ENCODE measurements at regions not wholly inside any gene's neighbourhood (a gene's known extent, or its start where the extent isn't known, plus 50 kb on each side); places are given as distances from the start of the nearest gene placed in this dataset.

DNA sequence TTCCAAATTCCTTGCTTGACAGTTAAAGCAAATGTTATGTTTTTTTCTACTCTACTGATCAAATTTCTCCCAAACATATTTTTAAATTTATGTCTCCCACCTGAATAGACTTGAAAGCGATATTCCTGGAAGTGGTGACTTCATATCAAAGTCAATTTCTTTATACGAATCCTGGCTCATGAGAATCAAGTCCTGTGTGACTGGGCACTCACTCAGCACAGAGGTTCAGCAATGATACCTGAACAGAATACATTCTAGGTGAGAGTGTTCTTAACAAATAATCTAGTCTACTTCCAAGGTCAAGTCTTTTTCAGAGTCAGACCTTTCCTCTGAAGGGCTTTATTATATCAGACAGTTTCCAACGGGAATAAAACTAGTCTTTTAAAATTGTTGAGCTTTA lies 1070.6 kb downstream of the TRHDE start:
- no peak for DNase-seq (ENCODE audit: low spot score)

DNA sequence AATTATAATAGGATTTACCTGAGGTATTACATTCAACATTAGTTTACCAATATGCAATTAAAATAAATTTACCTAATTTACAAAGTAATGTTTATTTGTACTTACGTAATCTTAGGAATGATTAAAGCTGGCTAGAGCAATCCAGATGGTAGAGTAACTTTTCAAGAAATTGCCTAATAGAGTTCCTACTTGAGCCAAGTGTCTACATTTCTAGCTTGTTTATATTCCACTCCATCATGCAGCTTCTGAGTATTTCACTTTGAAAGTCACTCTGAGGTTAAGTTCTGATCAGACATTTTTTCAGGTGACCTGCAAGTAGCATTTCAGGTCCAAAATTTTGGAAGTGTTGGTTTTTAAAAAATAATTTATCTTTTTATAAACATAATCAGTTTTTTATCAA lies 1080.7 kb downstream of the TRHDE start:
- DNase-seq (ENCODE audit: low spot score), result no peak

DNA sequence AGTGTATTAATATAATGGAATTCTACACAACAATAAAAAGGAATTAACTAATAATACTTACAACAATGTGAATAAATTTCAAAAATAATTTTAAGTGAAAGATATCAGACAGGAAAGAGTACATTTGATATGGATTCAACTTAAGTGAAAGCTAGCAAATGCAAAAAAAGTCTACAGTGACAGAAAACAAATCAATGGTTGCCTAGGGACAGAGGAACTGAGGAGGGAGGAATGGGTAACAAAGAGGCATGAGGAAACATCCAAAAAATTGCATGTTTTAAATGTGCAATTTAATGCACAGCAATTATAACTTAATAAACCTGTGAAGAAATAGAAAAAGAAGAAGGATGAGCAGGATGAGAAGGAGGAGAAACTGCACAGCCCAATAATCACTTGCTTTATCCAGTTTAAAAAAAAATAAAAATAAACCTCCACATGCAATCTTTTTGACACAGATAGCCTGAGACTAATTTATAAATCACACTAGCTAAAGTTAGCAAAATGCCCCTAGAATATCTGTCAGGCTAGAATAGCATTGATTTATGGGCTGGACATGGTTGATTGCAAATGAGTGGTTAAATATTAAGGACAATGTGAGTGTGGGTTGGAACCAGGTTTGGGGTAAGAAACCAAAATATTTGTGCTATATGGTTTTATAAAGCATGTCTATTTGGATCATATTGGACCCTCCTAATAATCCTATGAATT lies 1089.1 kb downstream of the TRHDE start:
- DNase-seq (ENCODE audit: low spot score), result no peak

DNA sequence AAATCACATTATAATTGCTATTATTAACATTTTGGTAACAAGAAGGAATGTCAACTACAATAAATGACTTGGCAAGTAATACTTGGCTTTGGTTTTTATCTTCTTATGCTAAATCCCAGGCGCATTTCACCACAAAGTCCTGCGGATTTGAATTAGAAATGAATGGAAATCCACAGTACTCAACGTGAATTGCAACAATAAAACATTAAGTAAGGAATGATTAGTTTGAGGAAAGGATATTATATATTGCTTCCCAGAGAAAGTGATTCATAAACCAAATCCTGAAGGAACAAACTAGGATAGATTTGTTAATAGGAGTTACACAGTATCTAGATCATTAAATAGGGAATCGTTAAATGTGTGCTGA lies 1089.7 kb downstream of the TRHDE start:
- no peak for DNase-seq (ENCODE audit: low spot score)

- DNase-seq (ENCODE audit: low spot score), result no peak
Measured at GRCh38 chr12:73362666-73363065, 1090.5 kb downstream of the TRHDE start.

DNA sequence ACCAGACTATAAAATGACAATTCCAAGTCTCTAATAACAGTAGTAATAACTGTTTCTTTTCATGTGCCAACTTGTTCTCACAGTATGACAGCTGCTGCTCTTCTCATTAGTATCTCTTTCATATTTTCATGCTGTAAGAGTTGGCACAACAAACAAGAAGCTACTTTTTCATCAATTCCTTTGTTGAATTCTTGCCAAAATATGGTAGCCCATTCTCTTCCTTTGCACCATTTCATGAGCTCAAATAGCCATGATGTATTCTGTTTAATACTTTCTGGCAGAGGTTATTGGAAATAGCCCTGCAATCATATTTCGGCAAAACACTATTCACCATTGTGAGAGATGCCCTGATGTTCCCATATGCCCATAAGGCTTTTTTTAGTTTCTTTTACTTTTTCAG lies 1100.7 kb downstream of the TRHDE start:
- no peak for DNase-seq (ENCODE audit: low spot score)

GRCh38 chr12:73374360-73374759 lies 1102.2 kb downstream of the TRHDE start:
- DNase-seq (ENCODE audit: low spot score), result no peak

DNA sequence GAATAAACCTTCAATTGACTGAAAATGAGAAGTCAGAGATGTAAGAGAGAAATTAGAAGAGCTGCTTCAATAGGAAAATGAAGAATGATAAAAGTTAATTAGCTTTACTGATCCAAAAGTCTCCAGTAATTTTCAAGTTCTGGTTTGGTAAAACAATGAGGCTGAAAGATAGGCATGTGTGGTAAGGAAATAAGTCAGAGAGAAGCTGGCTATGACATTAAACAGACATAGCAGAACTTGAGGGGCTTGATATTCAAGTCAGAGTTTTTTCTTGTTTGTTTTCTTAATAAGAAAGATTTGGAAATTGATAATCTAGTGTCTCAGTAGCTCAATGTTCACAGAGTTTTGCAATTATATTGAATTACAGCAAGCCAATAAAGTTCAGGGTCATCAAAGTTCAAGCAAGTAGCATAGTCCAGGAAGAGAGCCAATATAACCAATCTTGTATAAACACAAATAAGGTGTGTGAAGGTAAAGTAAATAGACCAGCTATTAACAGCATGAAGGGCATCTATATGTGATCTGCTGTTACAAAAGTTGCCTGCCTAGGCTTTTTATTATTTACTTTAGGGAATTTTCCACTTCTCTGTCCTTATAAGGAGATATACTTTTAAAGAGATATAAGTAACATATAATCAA lies 1111.5 kb downstream of the TRHDE start:
- no peak for DNase-seq (ENCODE audit: low spot score)

GRCh38 chr12:73384592-73384991 lies 1112.4 kb downstream of the TRHDE start:
- no peak for DNase-seq (ENCODE audit: low spot score)

- no peak for DNase-seq (ENCODE audit: low spot score)
Measured at GRCh38 chr12:73390261-73390660, 1118.1 kb downstream of the TRHDE start.

DNA sequence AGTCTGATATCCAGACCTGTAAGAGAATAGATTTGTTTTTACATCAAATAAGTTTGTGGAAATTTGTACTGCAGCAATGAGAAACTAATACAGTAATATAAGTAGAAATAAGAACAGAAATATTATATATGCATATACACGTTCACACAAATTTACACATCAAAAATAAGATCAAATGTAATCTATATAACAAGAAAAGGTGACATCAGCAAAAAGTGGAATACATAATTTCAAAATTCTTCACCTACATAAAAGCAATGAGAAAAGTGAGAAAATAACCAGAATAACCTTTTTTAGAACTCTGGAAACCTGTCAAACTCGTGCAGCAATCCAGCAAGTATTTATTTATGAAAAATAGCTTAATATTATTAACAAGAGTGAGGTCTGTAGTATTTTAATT lies 1124.6 kb upstream of the ATXN7L3B start:
- no peak for DNase-seq (ENCODE audit: low spot score)

DNA sequence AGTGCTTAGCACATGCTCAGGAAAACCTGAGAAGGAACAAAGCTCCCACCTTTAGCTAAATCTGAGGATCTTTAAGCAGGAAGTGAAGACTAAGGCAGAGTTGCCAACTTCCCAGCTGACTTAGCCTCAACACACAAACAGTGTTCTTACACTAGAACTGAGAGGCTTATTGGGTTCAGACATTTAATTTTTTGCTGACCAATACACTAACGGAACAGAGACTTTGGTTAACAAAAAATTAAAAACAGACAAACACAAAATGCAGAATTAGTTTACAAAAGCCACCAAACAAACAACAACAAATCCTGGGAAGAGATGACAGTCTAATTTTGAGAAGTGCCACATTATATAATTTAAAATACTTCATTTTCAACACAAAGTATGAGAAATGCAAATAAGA lies 1123.7 kb upstream of the ATXN7L3B start:
- no peak for DNase-seq (ENCODE audit: low spot score)

DNA sequence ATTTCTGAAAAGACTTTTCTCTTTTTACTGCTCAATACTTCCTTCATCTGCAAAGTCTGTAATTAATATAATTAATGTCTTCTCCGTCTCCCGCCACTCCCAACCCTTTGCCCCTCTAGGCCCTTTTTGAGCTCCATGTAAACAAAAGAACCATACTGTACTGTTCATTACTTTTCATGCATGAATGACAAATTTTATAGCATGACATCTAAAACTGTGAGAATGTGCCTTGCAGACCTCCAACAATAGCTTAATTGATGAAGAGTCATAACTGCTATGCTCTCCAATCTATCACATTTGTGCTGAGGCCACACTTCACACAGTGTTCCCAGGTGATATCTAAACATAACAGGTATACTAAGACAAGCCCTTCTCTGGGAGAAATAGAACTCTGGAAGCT lies 1122.7 kb upstream of the ATXN7L3B start:
- DNase-seq (ENCODE audit: low spot score), result no peak

- DNase-seq (ENCODE audit: low spot score), result no peak
Measured at GRCh38 chr12:73418541-73418940, 1119.1 kb upstream of the ATXN7L3B start.

DNA sequence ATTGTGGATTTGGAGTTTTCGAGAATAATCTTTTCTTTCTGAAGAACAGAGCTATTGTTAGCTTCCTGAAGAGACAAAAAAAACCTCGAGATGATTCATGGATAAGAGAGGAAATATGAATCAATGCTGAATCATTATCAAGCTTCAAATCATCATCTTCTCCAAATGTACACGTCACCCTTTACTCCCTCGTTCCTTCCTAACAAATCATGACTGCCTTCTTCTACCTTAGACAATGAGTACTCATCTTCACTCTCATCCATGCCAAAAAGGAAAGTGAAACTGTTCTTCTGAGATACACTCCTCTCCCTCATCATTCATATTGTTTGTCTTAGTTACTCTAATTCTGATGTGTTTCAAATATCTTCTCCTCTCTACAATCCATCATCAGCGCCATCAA lies 1115.8 kb upstream of the ATXN7L3B start:
- no peak for DNase-seq (ENCODE audit: low spot score)

DNA sequence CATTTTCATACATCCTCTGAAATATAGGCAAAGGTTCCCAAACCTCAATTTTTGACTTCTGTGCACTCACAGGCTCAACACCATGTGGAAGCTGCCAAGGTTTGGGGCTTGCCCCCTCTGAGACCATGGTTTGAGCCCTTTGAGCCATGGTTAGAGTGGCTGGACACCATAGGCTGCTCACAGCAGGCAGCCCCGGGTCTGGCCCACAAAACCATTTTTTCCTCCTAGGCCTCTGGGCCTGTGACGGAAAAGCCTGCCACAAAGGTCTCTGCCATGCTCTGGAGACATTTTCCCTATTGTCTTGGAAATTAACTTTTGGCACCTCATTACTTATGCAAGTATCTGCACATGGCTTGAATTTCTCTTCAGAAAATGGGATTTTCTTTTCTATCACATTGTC lies 1113.2 kb upstream of the ATXN7L3B start:
- DNase-seq (ENCODE audit: low spot score), result no peak

GRCh38 chr12:73445658-73446324 lies 1091.8 kb upstream of the ATXN7L3B start:
- DNase-seq (ENCODE audit: low spot score), result no peak

GRCh38 chr12:73452672-73453469 lies 1084.8 kb upstream of the ATXN7L3B start:
- DNase-seq (ENCODE audit: low spot score), result no peak

- DNase-seq (ENCODE audit: low spot score), result no peak
Measured at GRCh38 chr12:73460212-73460611, 1077.4 kb upstream of the ATXN7L3B start.

GRCh38 chr12:73465106-73465505 lies 1072.5 kb upstream of the ATXN7L3B start:
- DNase-seq (ENCODE audit: low spot score), result no peak

DNA sequence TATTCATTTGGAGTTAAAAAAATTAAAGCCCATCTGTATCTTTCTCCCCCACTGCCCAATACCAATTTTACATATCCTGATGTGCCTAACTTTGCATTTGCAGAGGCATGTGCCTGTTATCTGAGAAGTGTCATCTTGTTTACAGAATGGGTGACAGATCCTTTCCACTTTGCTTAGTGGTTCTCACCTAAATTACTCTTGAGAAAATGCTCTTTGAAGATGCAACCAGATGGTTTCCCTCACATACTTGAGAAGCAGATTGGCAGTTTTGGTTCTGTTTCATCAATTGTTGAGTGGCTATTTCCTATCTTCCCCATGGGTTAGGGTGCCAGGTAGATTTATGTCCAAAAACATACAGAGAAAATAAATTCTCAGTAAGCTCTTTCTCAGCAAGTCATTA lies 1051.4 kb upstream of the ATXN7L3B start:
- DNase-seq (ENCODE audit: low spot score), result no peak

- DNase-seq (ENCODE audit: low spot score), result no peak
Measured at GRCh38 chr12:73506611-73507010, 1031.0 kb upstream of the ATXN7L3B start.

- DNase-seq (ENCODE audit: low spot score), result no peak
Measured at GRCh38 chr12:73514672-73515071, 1023.0 kb upstream of the ATXN7L3B start.
